Activated T-helper 2 cell treated with anti-CD3 and anti-CD28 coated beads, Interferon-gamma antibody, Interleukin-2, Interleukin-4, amounts not matched to agents 10 μg/mL and 5 μg/mL and 100 μg/mL, durations not matched to agents 14 hours and 24 hours and 36 hours (primary cell): ENCODE measurements at regions not wholly inside any gene's neighbourhood (a gene's known extent, or its start where the extent isn't known, plus 50 kb on each side); places are given as distances from the start of the nearest gene placed in this dataset.
"Not testable (repeated sequence)": the region's sequence is repeated elsewhere in the genome, so short reads cannot be mapped to it uniquely, and the experiment has no call there.

Experiments used
- DNase-seq: peaks from one replicate; pipeline ENCODE4 v3.0.0; 2021; ENCODE audit warnings: low spot score
- H3K27ac Mint-ChIP-seq: one replicate; pipeline ENCODE4 v1.8.0; 2021; ENCODE audit warnings: mixed read lengths
- H3K27me3 Mint-ChIP-seq: one replicate; pipeline ENCODE4 v1.8.0; 2021; ENCODE audit warnings: low read depth, mixed read lengths
- H3K36me3 Mint-ChIP-seq: one replicate; pipeline ENCODE4 v1.8.0; 2021; ENCODE audit warnings: low read depth, mixed read lengths
- H3K4me1 Mint-ChIP-seq: one replicate; pipeline ENCODE4 v1.8.0; 2021; ENCODE audit warnings: low read depth, mixed read lengths
- H3K4me3 Mint-ChIP-seq: one replicate; pipeline ENCODE4 v1.8.0; 2021; ENCODE audit warnings: low read depth, mild to moderate bottlenecking, moderate library complexity, mixed read lengths
- H3K9me3 Mint-ChIP-seq: one replicate; pipeline ENCODE4 v1.8.0; 2021; ENCODE audit warnings: mixed read lengths
- intact Hi-C: fragments of 100-400 bp; cut with micrococcal nuclease; formaldehyde crosslinking; loops from one replicate; pipeline ENCODE4 v1.15.1; 2023

GRCh38 chr18:62457877-62458276 is 64.9 kb upstream of the ZCCHC2 start:
- no peak for DNase-seq
- Mint-ChIP-seq H3K27ac (no peak overlapping the region), H3K4me3 (no peak overlapping the region), H3K4me1 (peaks cover 7% of the 10 kb centered on the region), H3K9me3 (no peaks in the 10 kb centered on the region), H3K27me3 (no peaks in the 10 kb centered on the region), H3K36me3 (no peaks in the 10 kb centered on the region)
- intact Hi-C loops = no loop called here

- Mint-ChIP-seq H3K9me3 (no peaks in the 10 kb centered on the region), H3K27ac (no peak overlapping the region), H3K27me3 (no peaks in the 10 kb centered on the region), H3K4me3 (no peak overlapping the region), H3K4me1 (peaks cover 6% of the 10 kb centered on the region), H3K36me3 (no peaks in the 10 kb centered on the region)
- intact Hi-C loops = no loop called here
- DNase-seq = no peak
Measured at GRCh38 chr18:62458346-62458745, 64.5 kb upstream of the ZCCHC2 start.

DNA sequence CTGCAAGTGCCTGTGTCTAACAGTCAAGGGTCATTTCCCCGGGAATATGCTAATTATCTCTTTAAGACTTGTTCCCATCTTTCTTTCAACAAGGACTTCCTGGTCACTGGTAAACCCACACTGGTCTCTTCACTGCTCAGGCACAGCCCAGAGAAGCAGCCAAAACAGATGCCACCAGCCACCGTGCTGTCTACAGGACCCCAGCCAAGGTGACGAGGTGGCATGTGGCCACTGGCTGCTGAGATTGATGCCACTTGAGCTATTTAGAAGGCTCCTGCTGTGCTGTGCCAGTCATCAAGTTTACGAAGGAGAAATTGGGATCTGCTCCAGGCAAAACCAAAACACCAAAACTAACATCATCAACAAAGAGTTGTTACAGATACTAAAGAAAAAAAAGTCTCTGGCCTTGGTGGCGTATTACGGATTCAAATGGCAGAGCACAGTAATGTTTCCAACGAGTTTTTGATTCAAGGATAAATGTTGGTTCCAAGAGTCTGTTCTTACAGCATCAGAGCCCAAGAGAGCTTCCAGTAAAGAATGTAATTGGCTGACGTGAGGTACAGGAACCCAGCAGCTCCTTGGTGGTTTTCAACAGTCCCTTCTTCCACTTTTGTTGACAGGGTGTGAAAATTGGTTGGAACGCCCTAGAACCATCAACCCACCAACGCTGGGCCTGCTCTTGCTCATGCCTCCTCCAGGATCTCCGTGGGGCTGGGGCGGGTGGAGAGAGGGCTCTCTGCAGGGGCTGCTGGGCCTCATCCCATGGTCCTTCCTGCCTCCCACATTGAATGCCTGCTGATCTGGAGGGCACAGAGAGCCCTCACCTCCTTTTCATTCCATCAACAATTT is 63.7 kb upstream of the ZCCHC2 start:
- Mint-ChIP-seq H3K36me3 (no peaks in the 10 kb centered on the region), H3K27me3 (no peaks in the 10 kb centered on the region), H3K9me3 (no peaks in the 10 kb centered on the region), H3K4me3 (no peak overlapping the region), H3K4me1 (peaks cover under 1% of the 10 kb centered on the region), H3K27ac (no peak overlapping the region)
- intact Hi-C loops = no loop called here
- no peak for DNase-seq

DNA sequence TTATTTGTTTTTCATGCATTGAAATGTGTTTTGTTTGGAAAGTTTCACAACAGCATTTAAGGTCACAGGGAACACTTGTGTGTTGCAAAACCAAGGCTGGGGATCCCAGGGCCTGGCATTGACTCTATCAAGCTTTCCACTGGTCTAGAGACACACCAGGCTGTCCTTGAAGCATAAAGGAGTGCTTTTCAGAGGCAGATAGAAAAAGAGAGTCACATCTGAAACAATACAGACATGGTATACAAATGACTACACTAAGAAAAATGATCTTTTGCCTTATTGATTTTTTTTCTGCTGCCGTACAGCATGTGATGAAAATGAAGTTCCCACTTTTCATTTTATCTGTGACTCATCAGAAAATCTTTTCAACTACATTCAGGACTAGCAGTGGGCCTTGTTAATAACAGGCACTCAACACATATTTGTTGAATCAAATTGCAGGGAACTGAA is 61.9 kb upstream of the ZCCHC2 start:
- H3K27me3 Mint-ChIP-seq = no peaks in the 10 kb centered on the region
- H3K27ac Mint-ChIP-seq = no peak overlapping the region
- intact Hi-C loops = no loop called here
- no peaks in the 10 kb centered on the region for H3K9me3 Mint-ChIP-seq
- no peak for DNase-seq
- no peaks in the 10 kb centered on the region for H3K4me1 Mint-ChIP-seq
- H3K36me3 Mint-ChIP-seq = no peaks in the 10 kb centered on the region
- H3K4me3 Mint-ChIP-seq = no peak overlapping the region

DNA sequence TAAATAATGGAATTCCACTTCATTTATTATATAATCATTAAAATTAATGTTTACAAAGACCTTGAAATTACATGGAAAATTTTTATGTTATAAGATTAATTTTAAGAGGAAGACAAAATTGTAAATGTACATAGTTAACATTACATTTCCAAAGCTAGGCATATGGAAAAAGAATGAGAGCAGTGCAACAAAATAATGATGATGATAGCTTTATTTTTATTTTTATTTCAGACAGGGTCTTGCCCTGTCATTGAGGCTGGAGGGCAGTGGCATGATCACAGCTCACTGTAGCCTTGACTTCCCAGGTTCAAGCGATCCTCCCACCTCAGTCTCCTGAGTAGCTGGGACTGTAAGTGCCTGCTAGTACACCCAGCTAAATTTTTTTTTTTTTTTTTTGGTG is 61.2 kb upstream of the ZCCHC2 start:
- intact Hi-C loops = no loop called here
- H3K27ac Mint-ChIP-seq = no peak overlapping the region
- no peaks in the 10 kb centered on the region for H3K27me3 Mint-ChIP-seq
- no peaks in the 10 kb centered on the region for H3K36me3 Mint-ChIP-seq
- DNase-seq = no peak
- H3K4me3 Mint-ChIP-seq = no peak overlapping the region
- H3K9me3 Mint-ChIP-seq = no peaks in the 10 kb centered on the region
- H3K4me1 Mint-ChIP-seq = no peaks in the 10 kb centered on the region

DNA sequence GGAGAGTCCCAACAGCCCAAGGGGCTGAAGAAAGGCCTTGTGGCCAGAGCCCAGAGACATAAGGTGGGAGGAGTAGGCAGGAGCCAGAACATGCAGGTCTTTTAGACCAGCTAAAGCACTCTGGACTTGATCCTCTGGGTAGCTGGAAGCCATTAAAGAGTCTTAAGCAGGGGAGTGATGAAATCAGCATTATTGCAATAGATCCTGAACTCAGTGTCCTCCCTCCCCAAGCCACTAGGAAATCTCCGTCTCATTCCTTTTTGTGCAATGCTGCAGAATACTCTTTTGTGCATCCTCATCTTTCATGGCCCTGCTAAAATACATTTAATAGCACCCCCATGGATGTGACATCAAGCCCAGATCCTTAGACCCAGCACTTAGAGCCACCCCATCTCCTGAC is 58.6 kb upstream of the ZCCHC2 start:
- no peak overlapping the region for H3K27ac Mint-ChIP-seq
- intact Hi-C loops = no loop called here
- H3K4me1 Mint-ChIP-seq = no peaks in the 10 kb centered on the region
- peaks cover 6% of the 10 kb centered on the region for H3K27me3 Mint-ChIP-seq
- H3K36me3 Mint-ChIP-seq = no peaks in the 10 kb centered on the region
- peaks cover 7% of the 10 kb centered on the region for H3K9me3 Mint-ChIP-seq
- no peak overlapping the region for H3K4me3 Mint-ChIP-seq
- DNase-seq = no peak

- H3K4me3 Mint-ChIP-seq, DNase-seq, H3K27ac Mint-ChIP-seq, H3K4me1 Mint-ChIP-seq, intact Hi-C loops, H3K36me3 Mint-ChIP-seq: not testable (repeated sequence)
- H3K9me3 Mint-ChIP-seq = peaks cover 39% of the 10 kb centered on the region
- peaks cover 31% of the 10 kb centered on the region for H3K27me3 Mint-ChIP-seq
Measured at GRCh38 chr18:62469131-62469530, 53.7 kb upstream of the ZCCHC2 start.
